ENCODE measurements at regions not wholly inside any gene's neighbourhood (a gene's known extent, or its start where the extent isn't known, plus 50 kb on each side); places are given as distances from the start of the nearest gene placed in this dataset.

- TF ChIP-seq L3MBTL2 (conservative IDR thresholded peaks at IDR 0.05) (no peak), LEF1 (IDR thresholded peaks at IDR 0.05; ENCODE audit: borderline replicate concordance) (no peak), FOXK2 (IDR thresholded peaks at IDR 0.05) (no peak), ARNT (IDR thresholded peaks at IDR 0.05) (no peak), FOXM1 (IDR thresholded peaks at IDR 0.05; ENCODE audit: borderline replicate concordance) (no peak), FOXA1 (IDR thresholded peaks at IDR 0.05) (no peak), NFRKB (IDR thresholded peaks at IDR 0.05) (no peak), BHLHE40 (IDR thresholded peaks at IDR 0.05; ENCODE audit: borderline replicate concordance) (no peak), ELF4 (IDR thresholded peaks at IDR 0.05) (no peak), HDGF (IDR thresholded peaks at IDR 0.05; ENCODE audit: borderline replicate concordance) (no peak)
- POLR2A ChIA-PET = no interaction called here
- CTCF ChIA-PET = interaction anchor here (0.7 kb wide), 1 partner anchor 197 kb away, joined by 3 read pairs; no protein-coding TSS in a partner anchor
- DNase-seq (ENCODE audit: extremely low spot score) = no peak
Measured at GRCh38 chr16:86319585-86320236, 190.6 kb upstream of the FOXF1 start.

GRCh38 chr16:86320237-86320595 is 190.1 kb upstream of the FOXF1 start:
- ChIA-PET CTCF (interaction anchor here (0.7 kb wide), 1 partner anchor 197 kb away, joined by 3 read pairs; no protein-coding TSS in a partner anchor), POLR2A (no interaction called here)
- DNase-seq (ENCODE audit: extremely low spot score) = no peak
- TF ChIP-seq SUZ12 (IDR thresholded peaks at IDR 0.05) (no peak), TARDBP (IDR thresholded peaks at IDR 0.05) (no peak), CTBP1 (IDR thresholded peaks at IDR 0.05; ENCODE audit: borderline replicate concordance) (no peak), LEF1 (IDR thresholded peaks at IDR 0.05; ENCODE audit: borderline replicate concordance) (no peak), ZNF384 (IDR thresholded peaks at IDR 0.05) (no peak), FOXA1 (IDR thresholded peaks at IDR 0.05) (no peak), BHLHE40 (IDR thresholded peaks at IDR 0.05; ENCODE audit: borderline replicate concordance) (no peak), ARNT (IDR thresholded peaks at IDR 0.05) (no peak), NFRKB (IDR thresholded peaks at IDR 0.05) (no peak), FOXK2 (IDR thresholded peaks at IDR 0.05) (no peak), FOXM1 (IDR thresholded peaks at IDR 0.05; ENCODE audit: borderline replicate concordance) (no peak), PKNOX1 (IDR thresholded peaks at IDR 0.05) (no peak), SP1 (IDR thresholded peaks at IDR 0.05) (no peak), ELF4 (IDR thresholded peaks at IDR 0.05) (no peak), HDGF (IDR thresholded peaks at IDR 0.05; ENCODE audit: borderline replicate concordance) (no peak)

DNA sequence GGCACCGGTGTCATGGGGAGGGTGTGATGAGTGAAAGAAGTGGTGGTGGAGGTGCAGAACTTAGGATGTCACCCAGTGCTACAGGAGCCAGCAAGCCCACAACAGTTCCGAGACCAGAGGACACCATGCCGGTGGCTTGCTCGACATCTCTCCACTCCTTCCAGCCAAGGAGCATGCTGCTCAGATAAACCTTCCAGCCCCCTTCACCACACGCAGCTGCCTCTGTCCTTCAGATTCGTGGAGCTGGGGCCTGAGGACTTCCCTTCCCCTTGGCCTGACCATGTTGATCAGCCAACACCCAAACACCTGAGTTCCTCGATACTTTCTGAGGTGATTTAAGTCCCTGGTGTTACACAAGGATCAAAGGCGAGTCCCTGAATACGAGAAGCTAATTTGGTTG is 188.8 kb upstream of the FOXF1 start:
- no peak for DNase-seq (ENCODE audit: extremely low spot score)
- ChIA-PET CTCF (interaction anchor here (0.7 kb wide), 1 partner anchor 190 kb away, joined by 3 read pairs; no protein-coding TSS in a partner anchor), POLR2A (no interaction called here)
- no peak for TF ChIP-seq FOXA1 (IDR thresholded peaks at IDR 0.05)

DNA sequence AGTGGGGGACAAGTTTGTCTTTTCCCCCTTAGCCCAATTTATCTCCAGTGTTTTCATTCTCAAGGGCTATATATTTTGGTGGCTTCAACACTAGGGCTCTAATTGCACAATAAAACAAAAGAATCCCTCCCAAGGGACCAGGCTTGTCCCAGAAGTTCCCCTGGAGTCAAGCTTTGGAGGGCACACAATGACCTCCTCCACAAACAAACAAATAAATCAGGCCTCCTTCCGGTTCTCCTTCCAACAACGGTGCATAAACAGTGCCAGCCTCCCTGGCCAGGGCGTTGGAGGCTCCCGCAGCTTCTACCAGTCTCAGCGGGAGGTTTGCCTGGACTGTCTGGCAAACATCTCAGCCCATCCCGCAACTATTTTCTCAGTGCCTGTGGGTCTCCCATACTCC is 188.0 kb upstream of the FOXF1 start:
- no peak for DNase-seq (ENCODE audit: extremely low spot score)
- POLR2A ChIA-PET = no interaction called here

DNA sequence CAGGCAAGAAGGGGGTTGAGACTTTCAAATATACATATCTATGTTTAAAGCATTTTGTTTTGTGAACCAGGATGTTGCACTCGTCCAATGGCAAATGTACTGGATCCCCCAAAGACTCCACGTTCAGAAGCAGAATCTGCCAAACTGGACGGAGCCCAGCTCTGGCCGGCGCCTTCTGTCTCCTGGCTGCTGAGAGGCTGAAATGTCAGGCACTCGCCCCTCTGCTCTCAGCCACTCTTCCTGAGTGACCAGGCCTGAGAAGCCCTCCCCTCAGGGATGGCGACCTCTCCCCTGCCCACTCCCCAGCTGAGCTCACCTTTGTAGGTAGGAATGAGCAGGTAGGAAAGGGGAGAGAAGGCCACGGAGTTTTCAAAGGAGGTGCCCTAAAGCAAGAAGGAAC is 187.5 kb upstream of the FOXF1 start:
- no peak for DNase-seq (ENCODE audit: extremely low spot score)
- POLR2A ChIA-PET = no interaction called here
- TF ChIP-seq BHLHE40 (IDR thresholded peaks at IDR 0.05; ENCODE audit: borderline replicate concordance) (no peak), TARDBP (IDR thresholded peaks at IDR 0.05) (no peak), ELF4 (IDR thresholded peaks at IDR 0.05) (no peak), PKNOX1 (IDR thresholded peaks at IDR 0.05) (no peak), ZNF384 (IDR thresholded peaks at IDR 0.05) (no peak), LEF1 (IDR thresholded peaks at IDR 0.05; ENCODE audit: borderline replicate concordance) (no peak), SP1 (IDR thresholded peaks at IDR 0.05) (no peak), L3MBTL2 (conservative IDR thresholded peaks at IDR 0.05) (no peak), ARNT (IDR thresholded peaks at IDR 0.05) (no peak)
- CTCF ChIA-PET = interaction anchor here (0.6 kb wide), 2 partner anchors 20 to 1454 kb away, joined by 3 to 5 read pairs; no protein-coding TSS in a partner anchor

More for the DNA sequence above, 188.0 kb upstream of the FOXF1 start:
- TF ChIP-seq ARNT (IDR thresholded peaks at IDR 0.05) = no peak
- TF ChIP-seq BHLHE40 (IDR thresholded peaks at IDR 0.05; ENCODE audit: borderline replicate concordance) = no peak
- TF ChIP-seq CTBP1 (IDR thresholded peaks at IDR 0.05; ENCODE audit: borderline replicate concordance) = no peak
- TF ChIP-seq FOXA1 (IDR thresholded peaks at IDR 0.05) = no peak
- TF ChIP-seq FOXK2 (IDR thresholded peaks at IDR 0.05) = no peak
- no peak for TF ChIP-seq ELF4 (IDR thresholded peaks at IDR 0.05)
- no peak for TF ChIP-seq LEF1 (IDR thresholded peaks at IDR 0.05; ENCODE audit: borderline replicate concordance)
- no peak for TF ChIP-seq SP1 (IDR thresholded peaks at IDR 0.05)
- TF ChIP-seq NFRKB (IDR thresholded peaks at IDR 0.05) = no peak
- no peak for TF ChIP-seq SUZ12 (IDR thresholded peaks at IDR 0.05)
- no peak for TF ChIP-seq PKNOX1 (IDR thresholded peaks at IDR 0.05)
- TF ChIP-seq ZNF384 (IDR thresholded peaks at IDR 0.05) = no peak
- no peak for TF ChIP-seq HDGF (IDR thresholded peaks at IDR 0.05; ENCODE audit: borderline replicate concordance)
- TF ChIP-seq L3MBTL2 (conservative IDR thresholded peaks at IDR 0.05) = no peak
- TF ChIP-seq FOXM1 (IDR thresholded peaks at IDR 0.05; ENCODE audit: borderline replicate concordance) = no peak
- CTCF ChIA-PET = no interaction called here

- TF ChIP-seq L3MBTL2 (conservative IDR thresholded peaks at IDR 0.05) (no peak), SUZ12 (IDR thresholded peaks at IDR 0.05) (no peak), BHLHE40 (IDR thresholded peaks at IDR 0.05; ENCODE audit: borderline replicate concordance) (no peak), FOXM1 (IDR thresholded peaks at IDR 0.05; ENCODE audit: borderline replicate concordance) (no peak), ARNT (IDR thresholded peaks at IDR 0.05) (no peak), SP1 (IDR thresholded peaks at IDR 0.05) (no peak), ELF4 (IDR thresholded peaks at IDR 0.05) (no peak), ZNF384 (IDR thresholded peaks at IDR 0.05) (no peak), CTBP1 (IDR thresholded peaks at IDR 0.05; ENCODE audit: borderline replicate concordance) (no peak), TARDBP (IDR thresholded peaks at IDR 0.05) (no peak), HDGF (IDR thresholded peaks at IDR 0.05; ENCODE audit: borderline replicate concordance) (no peak), NFRKB (IDR thresholded peaks at IDR 0.05) (no peak), PKNOX1 (IDR thresholded peaks at IDR 0.05) (no peak)
- DNase-seq (ENCODE audit: extremely low spot score) = no peak
- ChIA-PET CTCF (no interaction called here), POLR2A (no interaction called here)
Measured at GRCh38 chr16:86324320-86324719, 186.0 kb upstream of the FOXF1 start.
